ENCODE measurements at regions not wholly inside any gene's neighbourhood (a gene's known extent, or its start where the extent isn't known, plus 50 kb on each side); places are given as distances from the start of the nearest gene placed in this dataset.
"Not testable (repeated sequence)": the region's sequence is repeated elsewhere in the genome, so short reads cannot be mapped to it uniquely, and the experiment has no call there.

DNA sequence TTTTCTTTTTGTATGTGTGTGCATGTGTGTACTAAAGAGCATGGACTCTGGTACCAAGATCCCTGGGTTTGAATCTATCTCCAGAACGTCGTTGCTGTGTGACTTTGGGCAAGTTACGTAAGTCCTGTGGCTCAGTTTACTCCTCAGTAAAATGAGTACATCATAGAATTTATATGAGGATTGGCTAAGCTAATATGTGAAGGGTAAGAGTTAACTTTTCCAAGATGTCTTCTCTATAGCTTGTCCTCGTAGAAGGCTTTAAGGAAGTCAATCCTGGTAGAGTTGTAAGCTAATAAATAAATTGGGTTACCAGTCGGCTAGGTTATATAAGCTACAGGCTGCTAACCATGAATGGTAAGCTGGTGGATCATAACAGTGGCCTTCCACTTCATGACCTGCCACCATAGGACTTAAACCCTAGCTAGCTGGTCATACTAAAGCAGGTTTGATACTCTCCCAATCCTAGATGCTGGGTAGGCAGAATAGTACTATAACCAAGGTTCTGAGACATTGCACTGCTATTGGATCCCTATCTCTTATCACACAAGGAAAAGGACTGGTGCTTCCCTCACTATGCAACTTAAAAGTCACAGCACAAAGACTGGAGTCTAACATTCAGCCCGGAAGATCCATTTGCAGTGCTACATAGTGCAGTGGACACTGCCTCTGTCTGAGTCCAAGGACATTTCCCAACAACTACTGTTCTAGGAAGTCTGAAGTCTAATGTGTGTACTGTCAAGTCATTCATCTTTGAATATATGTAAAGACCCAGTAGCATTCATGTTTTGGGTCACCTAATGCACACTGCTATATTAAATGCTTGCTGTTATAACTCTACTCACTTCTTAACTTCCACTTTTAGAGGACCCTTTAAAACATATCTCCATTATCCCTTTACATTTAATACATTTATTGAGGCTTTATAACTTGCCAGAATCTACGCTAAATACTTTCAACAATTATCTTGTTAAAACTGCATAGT, 156.2 kb downstream of the CRPPA start:
- Mint-ChIP-seq H3K36me3 (peaks cover 2% of the 10 kb centered on the region), H3K4me1 (ENCODE audit: low read depth) (no peaks in the 10 kb centered on the region), H3K27me3 (no peaks in the 10 kb centered on the region), H3K9me3 (ENCODE audit: low read depth) (no peaks in the 10 kb centered on the region), H3K4me3 (no peak overlapping the region), H3K27ac (no peak overlapping the region)

DNA sequence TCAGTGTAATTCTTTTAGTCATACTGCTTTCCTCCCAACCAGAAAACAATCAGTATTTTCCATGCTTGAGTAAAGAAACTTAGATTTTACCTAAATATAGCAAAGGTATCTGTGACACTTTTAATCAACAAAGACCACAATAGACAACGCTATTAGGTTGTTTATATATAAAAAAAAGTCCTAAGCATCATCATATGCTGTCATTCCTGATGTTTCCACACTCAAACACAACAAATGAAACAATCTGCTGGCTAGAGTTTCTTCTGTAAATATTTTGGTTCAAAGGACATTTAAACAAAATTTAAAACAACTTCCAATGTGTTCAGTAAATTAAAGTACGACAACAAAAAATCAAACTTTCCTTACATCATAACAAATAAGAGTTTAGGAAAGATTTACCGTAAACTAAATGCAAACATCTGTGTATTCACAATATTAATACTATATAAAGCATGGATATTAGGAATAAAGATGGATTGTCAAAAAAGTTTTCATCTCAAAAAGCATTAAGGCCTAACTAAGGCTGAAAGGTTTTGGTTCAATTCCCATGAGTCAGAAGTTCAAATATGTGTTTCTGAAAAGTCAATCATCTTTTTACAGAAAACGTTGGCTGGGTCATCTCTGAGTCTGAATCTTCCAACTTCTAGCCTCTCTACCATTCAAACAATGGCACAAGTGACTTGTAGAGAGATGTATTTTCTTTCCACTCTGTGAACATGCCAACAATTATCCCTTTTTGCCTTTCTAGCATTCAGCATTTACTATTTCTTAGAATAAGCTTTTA, 157.1 kb downstream of the CRPPA start:
- no peaks in the 10 kb centered on the region for H3K27me3 Mint-ChIP-seq
- H3K4me3 Mint-ChIP-seq = no peak overlapping the region
- H3K27ac Mint-ChIP-seq = no peak overlapping the region
- H3K4me1 Mint-ChIP-seq (ENCODE audit: low read depth) = no peaks in the 10 kb centered on the region
- H3K9me3 Mint-ChIP-seq (ENCODE audit: low read depth) = no peaks in the 10 kb centered on the region
- peaks cover 2% of the 10 kb centered on the region for H3K36me3 Mint-ChIP-seq

DNA sequence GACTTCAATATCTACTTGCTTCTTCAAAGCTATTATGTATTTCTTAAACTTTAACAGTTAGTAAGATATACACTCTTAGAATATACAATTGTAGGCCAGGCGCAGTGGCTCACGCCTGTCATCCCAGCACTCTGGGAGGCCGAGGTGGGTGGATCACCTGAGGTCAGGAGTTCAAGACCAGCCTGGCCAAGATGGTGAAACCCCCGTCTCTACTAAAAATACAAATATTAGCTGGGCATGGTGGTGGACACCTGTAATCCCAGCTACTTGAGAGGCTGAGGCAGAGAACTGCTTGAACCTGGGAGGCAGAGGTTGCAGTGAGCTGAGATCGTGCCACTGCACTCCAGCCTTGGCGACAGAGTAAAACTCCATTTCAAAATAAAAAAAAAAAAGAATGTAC, 158.0 kb downstream of the CRPPA start:
- not testable (repeated sequence) for H3K27me3 Mint-ChIP-seq; H3K4me1 Mint-ChIP-seq (ENCODE audit: low read depth); H3K36me3 Mint-ChIP-seq; H3K4me3 Mint-ChIP-seq; H3K9me3 Mint-ChIP-seq (ENCODE audit: low read depth); H3K27ac Mint-ChIP-seq

DNA sequence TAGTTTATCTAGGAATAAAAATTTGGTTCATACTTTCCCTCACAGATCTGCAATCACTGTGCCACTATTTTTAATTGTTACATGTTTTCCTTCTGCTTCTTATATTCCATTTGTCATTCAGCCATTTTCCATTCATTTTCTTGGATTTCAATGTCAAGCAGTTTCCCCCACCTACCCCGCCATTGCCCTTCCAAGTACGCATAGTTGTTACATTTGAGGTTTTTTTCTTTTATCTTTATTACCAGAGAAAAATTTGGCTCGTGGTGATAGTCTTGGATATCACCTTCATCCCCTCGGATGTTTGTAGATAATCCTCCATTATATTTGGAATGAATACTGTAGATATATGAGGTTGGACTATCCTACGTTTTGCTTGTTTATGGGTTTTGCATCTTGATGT, 159.7 kb downstream of the CRPPA start:
- Mint-ChIP-seq H3K4me1 (ENCODE audit: low read depth) (no peaks in the 10 kb centered on the region), H3K9me3 (ENCODE audit: low read depth) (no peaks in the 10 kb centered on the region), H3K27ac (no peak overlapping the region), H3K36me3 (peaks cover 2% of the 10 kb centered on the region), H3K4me3 (no peak overlapping the region), H3K27me3 (no peaks in the 10 kb centered on the region)

DNA sequence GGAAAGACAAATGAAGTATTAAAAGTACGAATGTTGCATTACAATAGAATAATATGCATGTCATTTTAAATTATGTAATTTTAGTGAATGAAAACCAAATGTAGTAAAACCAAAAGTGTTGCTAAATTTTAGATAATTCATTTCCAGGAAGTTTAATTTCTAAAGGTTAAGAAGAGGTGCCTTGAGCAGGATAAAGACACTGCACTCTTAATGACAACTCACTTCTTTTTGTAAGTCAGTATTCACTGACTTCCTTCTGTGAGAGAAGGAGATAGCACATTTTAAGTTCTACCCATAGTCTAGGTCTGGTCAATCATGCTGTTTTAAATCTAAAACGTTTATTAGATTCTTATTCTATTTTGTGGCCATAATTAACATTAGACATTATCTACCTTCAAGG, 160.2 kb downstream of the CRPPA start:
- Mint-ChIP-seq H3K27ac (no peak overlapping the region), H3K4me1 (ENCODE audit: low read depth) (no peaks in the 10 kb centered on the region), H3K36me3 (peaks cover 2% of the 10 kb centered on the region), H3K27me3 (no peaks in the 10 kb centered on the region), H3K4me3 (no peak overlapping the region), H3K9me3 (ENCODE audit: low read depth) (no peaks in the 10 kb centered on the region)

DNA sequence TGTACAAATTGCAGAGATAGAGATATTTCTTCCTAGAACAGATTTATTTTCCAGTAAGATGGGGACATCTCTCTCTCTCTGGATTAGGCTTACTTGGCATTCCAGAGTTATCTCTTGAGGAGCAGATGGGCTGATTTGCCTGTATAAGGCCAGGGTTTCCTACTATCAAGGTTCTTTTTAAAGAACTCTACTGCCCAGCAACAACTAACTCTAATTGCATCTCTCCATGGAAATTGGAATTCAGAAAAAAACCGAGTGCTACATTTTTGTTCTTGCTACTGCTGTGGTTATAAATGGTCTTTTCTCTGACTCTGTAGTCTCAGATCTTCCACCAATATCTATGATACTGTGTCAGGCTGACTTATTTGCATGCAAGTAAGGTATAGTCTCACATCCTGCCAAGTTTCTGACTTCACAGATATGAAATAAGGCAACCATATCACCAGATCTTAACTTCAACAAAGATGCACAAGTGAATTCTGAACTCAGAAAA, 161.1 kb downstream of the CRPPA start:
- H3K4me3 Mint-ChIP-seq = no peak overlapping the region
- no peaks in the 10 kb centered on the region for H3K4me1 Mint-ChIP-seq (ENCODE audit: low read depth)
- H3K36me3 Mint-ChIP-seq = peaks cover 6% of the 10 kb centered on the region
- H3K27me3 Mint-ChIP-seq = no peaks in the 10 kb centered on the region
- H3K9me3 Mint-ChIP-seq (ENCODE audit: low read depth) = no peaks in the 10 kb centered on the region
- no peak overlapping the region for H3K27ac Mint-ChIP-seq

DNA sequence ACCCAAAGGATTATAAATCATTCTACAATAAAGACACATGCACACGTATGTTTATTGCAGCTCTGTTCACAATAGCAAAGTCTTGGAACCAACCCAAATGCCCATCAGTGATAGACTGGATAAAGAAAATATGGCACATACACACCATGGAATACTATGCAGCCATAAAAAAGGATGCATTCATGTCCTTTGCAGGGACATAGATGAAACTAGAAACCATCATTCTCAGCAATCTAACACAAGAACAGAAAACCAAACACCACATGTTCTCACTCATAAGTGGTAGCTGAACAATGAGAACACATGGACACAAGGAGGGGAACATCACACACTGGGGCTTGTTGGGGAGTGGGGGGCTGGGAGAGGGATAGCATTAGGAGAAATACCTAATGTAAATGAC, 164.9 kb downstream of the CRPPA start:
- H3K27ac Mint-ChIP-seq; H3K4me1 Mint-ChIP-seq (ENCODE audit: low read depth); H3K9me3 Mint-ChIP-seq (ENCODE audit: low read depth); H3K27me3 Mint-ChIP-seq; H3K4me3 Mint-ChIP-seq: not testable (repeated sequence)
- H3K36me3 Mint-ChIP-seq = peaks cover 23% of the 10 kb centered on the region

DNA sequence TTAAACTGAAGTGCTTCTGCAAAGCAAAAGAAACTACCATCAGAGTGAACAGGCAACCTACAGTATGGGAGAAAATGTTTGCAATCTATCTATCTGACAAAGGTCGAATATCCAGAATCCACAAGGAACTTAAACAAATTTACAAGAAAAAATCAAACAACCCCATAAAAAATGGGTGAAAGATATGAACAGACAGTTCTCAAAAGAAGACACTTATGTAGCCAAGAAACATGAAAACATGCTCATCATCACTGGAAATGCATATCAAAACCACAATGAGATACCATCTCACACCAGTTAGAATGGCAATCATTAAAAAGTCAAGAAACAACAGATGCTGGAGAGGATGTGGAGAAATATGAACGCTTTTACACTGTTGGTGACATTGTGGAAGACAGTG, 165.4 kb downstream of the CRPPA start:
- H3K4me1 Mint-ChIP-seq (ENCODE audit: low read depth); H3K27ac Mint-ChIP-seq; H3K4me3 Mint-ChIP-seq; H3K27me3 Mint-ChIP-seq; H3K9me3 Mint-ChIP-seq (ENCODE audit: low read depth): not testable (repeated sequence)
- H3K36me3 Mint-ChIP-seq = peaks cover 25% of the 10 kb centered on the region

DNA sequence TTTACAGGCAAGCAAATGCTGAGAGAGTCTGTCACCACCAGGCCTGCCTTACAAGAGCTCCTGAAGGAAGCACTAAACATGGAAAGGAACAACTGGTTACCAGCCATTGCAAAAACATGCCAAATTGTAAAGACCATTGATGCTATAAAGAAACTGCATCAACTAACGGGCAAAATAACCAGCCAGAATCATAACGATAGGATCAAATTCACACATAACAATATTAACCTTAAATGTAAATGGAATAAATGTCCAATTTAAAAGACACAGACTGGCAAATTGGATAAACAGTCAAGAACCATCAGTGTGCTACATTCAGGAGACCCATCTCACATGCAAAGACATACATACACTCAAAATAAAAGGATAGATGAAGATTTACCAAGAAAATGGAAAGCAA, 170.7 kb downstream of the CRPPA start:
- not testable (repeated sequence) for H3K4me3 Mint-ChIP-seq; H3K27me3 Mint-ChIP-seq; H3K9me3 Mint-ChIP-seq (ENCODE audit: low read depth); H3K4me1 Mint-ChIP-seq (ENCODE audit: low read depth); H3K27ac Mint-ChIP-seq
- H3K36me3 Mint-ChIP-seq = peaks cover 30% of the 10 kb centered on the region

DNA sequence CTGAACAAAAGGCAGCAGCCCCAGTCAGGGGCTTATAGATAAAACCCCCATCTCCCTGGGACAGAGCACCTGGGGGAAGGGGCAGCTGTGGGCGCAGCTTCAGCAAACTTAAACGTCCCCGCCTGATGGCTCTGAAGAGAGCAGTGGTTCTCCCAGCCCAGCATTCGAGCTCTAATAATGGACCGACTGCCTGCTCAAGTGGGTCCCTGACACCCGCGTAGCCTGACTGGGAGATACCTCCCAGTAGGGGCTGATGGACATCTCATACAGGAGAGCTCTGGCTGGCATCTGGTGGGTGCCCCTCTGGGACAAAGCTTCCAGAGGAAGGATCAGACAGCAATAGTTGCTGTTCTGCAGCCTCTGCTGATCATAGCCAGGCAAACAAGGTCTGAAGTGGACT, 172.1 kb downstream of the CRPPA start:
- not testable (repeated sequence) for H3K27me3 Mint-ChIP-seq; H3K4me3 Mint-ChIP-seq; H3K4me1 Mint-ChIP-seq (ENCODE audit: low read depth); H3K27ac Mint-ChIP-seq; H3K9me3 Mint-ChIP-seq (ENCODE audit: low read depth)
- H3K36me3 Mint-ChIP-seq = peaks cover 24% of the 10 kb centered on the region

DNA sequence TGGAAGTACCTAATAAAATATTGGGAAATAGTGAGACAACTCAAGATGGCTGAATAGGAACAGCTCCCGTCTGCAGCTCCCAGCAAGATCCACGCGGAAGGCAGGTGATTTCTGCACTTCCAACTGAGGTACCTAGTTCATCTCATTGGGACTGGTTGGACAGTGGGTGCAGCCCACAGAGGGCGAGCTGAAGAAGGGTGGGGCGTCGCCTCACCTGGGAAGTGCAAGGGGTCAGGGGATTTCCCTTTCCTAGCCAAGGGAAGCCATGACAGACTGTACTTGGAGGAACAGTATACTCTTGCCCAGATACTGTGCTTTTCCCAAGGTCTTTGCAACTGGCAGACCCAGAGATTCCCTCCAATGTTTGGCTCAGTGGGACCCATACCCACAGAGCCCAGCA, 172.8 kb downstream of the CRPPA start:
- not testable (repeated sequence) for H3K4me3 Mint-ChIP-seq; H3K4me1 Mint-ChIP-seq (ENCODE audit: low read depth); H3K27me3 Mint-ChIP-seq; H3K9me3 Mint-ChIP-seq (ENCODE audit: low read depth); H3K27ac Mint-ChIP-seq
- H3K36me3 Mint-ChIP-seq = peaks cover 21% of the 10 kb centered on the region

DNA sequence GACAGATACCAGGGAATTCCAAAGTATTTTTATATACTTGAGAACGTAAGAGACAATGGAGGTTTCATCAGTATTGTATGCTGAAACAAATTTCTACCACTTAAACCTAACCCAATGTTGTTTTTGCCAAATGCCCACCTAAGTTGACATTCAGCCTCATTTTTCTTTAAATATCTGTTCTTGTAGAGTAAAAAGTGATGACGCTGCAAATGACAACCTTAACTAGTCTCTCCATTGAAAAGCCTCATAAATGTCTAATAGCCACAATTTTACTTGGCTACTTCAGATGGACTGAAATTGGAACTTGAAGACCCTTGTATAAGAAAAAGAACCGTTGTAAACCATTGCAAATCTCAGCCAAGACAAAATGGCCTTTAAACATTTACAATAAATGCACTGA, 176.9 kb downstream of the CRPPA start:
- Mint-ChIP-seq H3K27ac (no peak overlapping the region), H3K4me1 (ENCODE audit: low read depth) (no peaks in the 10 kb centered on the region), H3K4me3 (no peak overlapping the region), H3K27me3 (no peaks in the 10 kb centered on the region), H3K9me3 (ENCODE audit: low read depth) (no peaks in the 10 kb centered on the region), H3K36me3 (peaks cover 3% of the 10 kb centered on the region)

DNA sequence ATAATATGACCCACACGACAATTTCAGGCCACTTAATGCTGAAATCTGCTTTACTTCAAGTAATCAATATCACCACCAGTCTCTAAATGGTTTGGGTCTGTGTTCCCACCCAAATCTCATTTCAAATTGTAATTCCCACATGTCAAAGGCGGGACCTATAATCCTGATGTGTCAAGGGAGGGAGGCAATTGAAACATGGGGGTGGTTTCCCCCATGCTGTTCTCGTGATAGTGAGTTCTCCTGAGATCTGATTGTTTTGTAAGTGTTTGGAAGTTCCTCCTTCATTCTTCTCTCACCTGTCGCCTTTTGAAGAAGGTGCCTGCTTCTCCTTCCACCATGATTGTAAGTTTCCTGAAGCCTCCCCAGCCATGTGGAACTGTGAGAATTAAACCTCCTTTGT, 178.4 kb downstream of the CRPPA start:
- Mint-ChIP-seq H3K36me3 (peaks cover 3% of the 10 kb centered on the region), H3K27me3 (no peaks in the 10 kb centered on the region), H3K9me3 (ENCODE audit: low read depth) (no peaks in the 10 kb centered on the region), H3K27ac (no peak overlapping the region), H3K4me3 (no peak overlapping the region), H3K4me1 (ENCODE audit: low read depth) (no peaks in the 10 kb centered on the region)

DNA sequence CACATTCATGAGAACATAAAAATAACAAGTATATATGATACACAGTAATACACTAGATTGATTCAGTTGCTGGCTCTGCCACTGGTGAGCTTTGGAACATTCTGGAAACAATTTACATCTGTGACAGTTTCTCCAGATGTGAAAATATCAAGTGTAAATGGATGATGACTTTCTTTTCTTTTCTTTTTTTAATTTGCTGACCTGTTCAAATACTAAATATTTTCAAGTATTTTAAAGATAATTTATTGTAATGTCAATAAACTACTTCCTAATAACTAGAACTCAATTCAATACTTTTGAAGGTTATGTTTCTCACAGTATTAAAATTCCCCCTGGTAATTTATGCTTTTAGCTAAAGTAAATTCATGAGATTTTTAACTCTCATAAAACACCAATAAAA, 180.3 kb downstream of the CRPPA start:
- Mint-ChIP-seq H3K27ac (no peak overlapping the region), H3K27me3 (no peaks in the 10 kb centered on the region), H3K4me1 (ENCODE audit: low read depth) (no peaks in the 10 kb centered on the region), H3K9me3 (ENCODE audit: low read depth) (no peaks in the 10 kb centered on the region), H3K4me3 (no peak overlapping the region), H3K36me3 (no peaks in the 10 kb centered on the region)

DNA sequence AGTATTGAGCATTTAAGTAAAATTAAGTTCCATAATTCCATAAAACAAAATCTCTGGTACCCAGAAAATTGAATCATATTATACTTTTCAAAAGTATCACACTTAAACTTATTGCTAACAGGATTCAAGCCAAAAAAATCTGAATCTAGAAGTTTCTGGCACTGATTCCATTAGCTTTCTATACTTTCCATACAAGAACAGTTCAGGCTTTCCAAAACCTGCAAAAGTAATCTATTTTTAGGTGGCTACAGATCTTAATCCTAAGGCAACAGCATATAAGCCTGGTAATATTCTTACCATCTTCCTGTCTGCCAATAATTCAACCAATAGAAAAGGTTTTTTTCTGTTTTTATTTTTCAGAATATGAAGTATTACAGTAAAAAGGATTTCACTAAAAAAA, 185.0 kb downstream of the CRPPA start:
- Mint-ChIP-seq H3K9me3 (ENCODE audit: low read depth) (peaks cover 9% of the 10 kb centered on the region), H3K27me3 (no peaks in the 10 kb centered on the region), H3K36me3 (peaks cover 11% of the 10 kb centered on the region), H3K4me1 (ENCODE audit: low read depth) (no peaks in the 10 kb centered on the region), H3K4me3 (no peak overlapping the region), H3K27ac (no peak overlapping the region)
